HG02938 (cell line): ENCODE measurements at regions not wholly inside any gene's neighbourhood (a gene's known extent, or its start where the extent isn't known, plus 50 kb on each side); places are given as distances from the start of the nearest gene placed in this dataset.
"Not testable (repeated sequence)": the region's sequence is repeated elsewhere in the genome, so short reads cannot be mapped to it uniquely, and the experiment has no call there.

Experiments
- ATAC-seq: cut with Tn5 transposase; IDR thresholded peaks from one replicate; pipeline ENCODE4 v1.9.1; 2021; ENCODE audit warnings: mild to moderate bottlenecking, moderate library complexity; ENCODE audit not compliant: unreplicated experiment

- ATAC-seq: not testable (repeated sequence)
Measured at GRCh38 chr9:42239445-42240260, 56.2 kb downstream of the SPATA31A6 start.

- ATAC-seq: not testable (repeated sequence)
Measured at GRCh38 chr9:42240261-42240579, 56.8 kb downstream of the SPATA31A6 start.

DNA sequence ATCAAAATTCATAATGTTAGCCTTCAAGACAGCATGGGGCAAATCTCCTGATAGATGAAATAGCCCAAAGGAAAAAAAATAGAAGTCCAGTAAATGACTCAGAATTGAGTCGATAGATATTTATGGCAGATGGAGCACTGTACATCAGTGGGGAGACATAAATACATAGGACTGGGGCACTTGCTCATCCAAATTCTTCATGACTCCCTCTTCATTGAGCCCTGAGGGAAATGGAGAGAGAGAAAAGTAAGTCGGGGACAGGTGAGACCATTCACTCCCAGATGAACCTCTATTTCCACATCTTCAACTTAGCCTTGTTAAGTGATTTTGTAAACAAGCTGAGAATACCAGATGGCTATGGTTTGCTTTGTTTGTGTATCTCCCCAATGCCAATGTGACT is 59.8 kb downstream of the SPATA31A6 start:
- ATAC-seq: not testable (repeated sequence)

DNA sequence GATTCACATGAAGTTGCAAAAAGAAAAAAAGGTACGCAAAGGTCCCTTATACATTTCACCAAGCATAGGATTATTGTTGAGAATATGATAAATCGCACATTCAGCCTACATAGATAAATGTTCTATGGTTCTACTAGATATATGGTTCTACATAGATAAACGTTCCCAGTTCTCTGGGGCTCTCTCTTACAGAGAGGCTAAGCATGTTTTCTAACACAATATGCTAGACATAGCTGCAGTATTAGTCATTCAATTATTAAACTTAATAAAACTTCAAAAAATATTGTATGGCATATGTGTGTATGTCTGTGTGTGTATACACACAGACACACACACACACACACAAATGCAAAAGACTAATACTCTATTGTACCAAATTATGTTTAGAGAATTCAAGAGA is 60.4 kb downstream of the SPATA31A6 start:
- not testable (repeated sequence) for ATAC-seq

- not testable (repeated sequence) for ATAC-seq
Measured at GRCh38 chr9:42268729-42269128, 85.3 kb downstream of the SPATA31A6 start.

- ATAC-seq: not testable (repeated sequence)
Measured at GRCh38 chr9:42269171-42269570, 85.7 kb downstream of the SPATA31A6 start.

DNA sequence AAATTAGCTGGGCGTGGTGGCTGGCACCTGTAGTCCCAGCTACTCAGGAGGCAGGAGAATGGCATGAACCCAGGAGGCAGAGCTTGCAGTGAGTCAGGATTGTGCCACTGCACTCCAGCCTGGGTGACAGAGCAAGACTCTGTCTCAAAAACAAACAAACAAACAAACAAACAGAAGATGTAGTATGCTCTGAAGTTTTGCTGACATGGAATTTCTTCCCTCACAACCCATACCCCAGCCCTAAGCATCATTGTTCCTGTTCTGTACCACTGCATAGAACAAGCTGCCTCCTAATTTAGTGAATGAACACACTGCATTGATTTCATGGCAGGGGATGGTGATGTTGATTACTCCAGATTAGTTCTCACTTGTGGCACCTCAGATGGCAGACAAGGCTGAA is 89.7 kb downstream of the SPATA31A6 start:
- ATAC-seq: not testable (repeated sequence)

- no peak for ATAC-seq
Measured at GRCh38 chr9:42275141-42275540, 91.7 kb downstream of the SPATA31A6 start.

GRCh38 chr9:42282531-42283178 is 99.2 kb downstream of the SPATA31A6 start:
- ATAC-seq: not testable (repeated sequence)

- ATAC-seq: not testable (repeated sequence)
Measured at GRCh38 chr9:42283179-42283543, 99.7 kb downstream of the SPATA31A6 start.

- not testable (repeated sequence) for ATAC-seq
Measured at GRCh38 chr9:42286145-42286845, 102.8 kb downstream of the SPATA31A6 start.

DNA sequence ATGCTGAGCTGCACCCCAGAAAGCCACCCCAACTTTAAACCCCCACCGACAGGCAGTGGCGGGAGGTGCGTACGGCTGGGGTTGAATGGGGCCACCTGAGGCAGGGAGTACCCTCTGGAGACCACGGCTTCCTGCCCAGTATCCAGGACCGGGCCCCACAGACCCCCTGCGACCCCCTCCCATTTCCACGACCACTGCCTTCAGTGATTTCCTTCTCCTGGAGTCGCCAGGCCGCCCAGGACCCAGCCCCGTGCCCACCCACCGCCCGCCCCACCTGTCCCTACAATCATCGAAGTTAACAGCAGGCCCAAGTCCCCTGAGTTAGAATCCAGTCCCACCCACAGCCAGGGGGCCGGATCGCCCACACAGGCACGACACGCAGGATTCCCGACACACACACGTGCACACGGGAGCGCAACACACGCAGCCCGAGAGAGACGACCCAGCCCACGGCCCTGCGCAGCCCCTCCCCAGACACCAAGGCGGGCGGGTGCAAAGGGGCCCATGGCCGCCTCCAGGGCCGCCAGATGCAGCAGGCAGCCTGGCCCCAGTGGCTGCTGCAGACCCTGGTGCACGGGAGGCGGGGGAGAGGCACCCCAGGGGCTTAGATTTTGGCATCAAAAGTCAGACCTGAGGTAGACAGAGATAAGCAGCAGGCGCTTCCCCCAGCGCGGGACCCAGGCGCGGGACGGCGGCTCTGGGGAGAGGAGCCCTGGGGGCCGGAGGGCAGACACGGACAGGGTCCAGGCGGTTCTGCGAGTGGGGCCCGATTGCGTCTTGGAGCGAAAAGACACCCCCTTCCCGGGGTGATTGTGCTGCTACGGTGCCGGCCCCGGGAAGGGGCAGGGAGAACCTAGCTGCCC is 104.8 kb downstream of the SPATA31A6 start:
- ATAC-seq: not testable (repeated sequence)

DNA sequence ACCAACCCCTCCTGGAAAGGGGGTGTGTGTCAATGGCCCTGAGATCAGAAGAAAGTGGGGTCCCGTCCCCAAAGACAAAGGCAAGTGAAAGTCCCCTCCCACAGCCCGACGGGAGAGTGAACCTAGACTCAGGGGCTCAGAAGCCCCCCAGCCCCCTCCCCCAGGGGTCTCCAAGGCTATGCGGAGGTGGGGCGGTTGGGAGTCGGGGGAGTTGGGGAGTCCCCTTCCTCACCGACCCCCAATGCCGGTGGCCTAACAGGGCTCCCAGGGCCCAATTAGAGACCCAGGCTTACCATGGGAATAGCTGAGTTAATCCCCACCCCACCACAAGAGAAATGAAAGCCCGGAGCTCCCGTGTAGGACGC is 105.4 kb downstream of the SPATA31A6 start:
- not testable (repeated sequence) for ATAC-seq

DNA sequence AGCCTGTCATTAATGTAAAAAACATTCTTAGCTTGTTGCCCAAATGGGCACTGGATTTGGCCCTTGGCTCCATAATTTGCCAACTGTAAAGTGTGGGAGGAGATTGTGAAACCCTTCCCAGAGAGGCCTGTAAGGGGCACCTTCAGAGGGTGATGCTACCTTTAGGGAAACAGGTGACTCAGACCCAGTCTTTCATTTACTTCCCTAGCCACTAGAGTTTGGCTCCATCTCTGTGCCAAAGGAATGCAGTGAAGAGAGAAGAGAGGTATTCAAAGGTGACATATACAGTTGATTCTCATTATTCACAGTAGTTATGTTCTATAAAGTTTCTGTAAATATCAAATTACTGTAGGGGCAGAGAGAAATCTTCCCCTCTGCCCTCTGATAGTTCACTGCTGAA is 116.7 kb downstream of the SPATA31A6 start:
- not testable (repeated sequence) for ATAC-seq

DNA sequence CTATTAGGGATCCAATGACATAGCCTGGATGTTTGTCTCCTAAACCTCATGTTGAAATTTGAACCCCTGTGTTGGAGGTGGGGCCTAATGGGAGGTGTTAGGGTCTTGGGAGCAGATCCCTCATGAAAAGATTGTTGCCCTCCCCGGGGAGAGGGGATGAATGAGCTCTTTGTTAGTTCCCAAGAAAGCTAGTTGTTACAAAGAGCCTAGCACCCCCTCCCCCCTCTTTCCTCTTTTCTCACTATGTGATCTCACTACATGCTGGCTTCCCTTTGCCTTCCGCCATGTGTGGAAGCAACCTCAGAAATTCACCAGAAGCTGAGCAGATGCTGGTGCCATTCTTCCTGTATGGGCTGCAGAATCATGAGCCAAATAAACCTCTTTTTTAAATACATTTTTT is 123.2 kb downstream of the SPATA31A6 start:
- ATAC-seq: not testable (repeated sequence)

DNA sequence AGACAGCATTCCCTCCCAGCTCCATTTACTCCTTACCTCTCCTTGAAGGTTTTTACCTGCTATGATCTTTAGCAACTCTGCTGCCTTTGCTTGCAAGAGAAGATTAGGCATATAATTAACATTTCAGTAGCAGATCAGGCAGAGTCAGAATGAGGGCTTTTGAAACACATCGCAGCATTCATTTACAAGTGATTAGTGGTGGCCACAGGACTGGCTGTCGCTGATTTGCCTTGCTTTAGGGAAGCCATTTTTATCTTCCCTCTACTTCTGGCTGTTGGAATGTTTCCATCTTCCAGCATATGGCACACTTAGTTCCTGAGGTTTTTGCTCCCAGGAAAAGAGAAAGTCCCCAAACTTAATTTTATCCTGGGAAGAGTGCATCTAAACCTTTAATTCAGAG is 124.0 kb downstream of the SPATA31A6 start:
- not testable (repeated sequence) for ATAC-seq

DNA sequence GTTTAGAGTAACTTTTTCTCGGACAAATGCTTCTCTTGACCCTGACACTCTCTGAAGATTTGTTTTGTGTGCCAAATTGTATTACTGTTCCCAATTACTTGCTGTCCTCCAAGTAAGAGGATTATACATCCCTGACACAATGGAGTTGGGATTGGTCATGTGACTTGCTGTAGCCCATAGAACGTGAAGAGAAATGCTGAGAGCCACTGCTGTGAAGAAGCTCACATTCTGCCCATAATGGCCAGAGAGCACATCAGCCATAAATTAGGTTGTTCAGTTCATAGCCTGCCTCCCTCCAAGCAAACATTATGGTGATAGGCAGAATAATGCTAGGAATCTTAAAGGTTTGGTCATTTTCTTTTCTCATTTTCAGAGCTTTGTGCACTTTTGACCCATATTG is 127.5 kb downstream of the SPATA31A6 start:
- not testable (repeated sequence) for ATAC-seq

- ATAC-seq: not testable (repeated sequence)
Measured at GRCh38 chr9:42316026-42316425, 132.6 kb downstream of the SPATA31A6 start.

- ATAC-seq: not testable (repeated sequence)
Measured at GRCh38 chr9:42317677-42318076, 134.2 kb downstream of the SPATA31A6 start.

- ATAC-seq: not testable (repeated sequence)
Measured at GRCh38 chr9:42323084-42323809, 139.8 kb downstream of the SPATA31A6 start.
